Gastrocnemius medialis (tissue), 4 donors: ENCODE measurements at regions not wholly inside any gene's neighbourhood (a gene's known extent, or its start where the extent isn't known, plus 50 kb on each side); places are given as distances from the start of the nearest gene placed in this dataset.

Source experiments
- POLR2A ChIP-seq, 2 donors: fragments of 450-650 bp; IDR thresholded peaks; one replicate each; pipeline ENCODE4 v1.6.1; 2017; ENCODE audit warnings: antibody characterized with exemption in 2 of 2, mild to moderate bottlenecking in 2 of 2, moderate library complexity in 2 of 2
- TF ChIP-seq, protein P1 (sequence below), 5 experiments: fragments of 450-650 bp in 3 of 5; fragments of 200-600 bp in 2 of 5; sonication (generic) in 2 of 5; IDR thresholded peaks in 4 of 5; conservative IDR thresholded peaks in 1 of 5; 1 replicate in 4 of 5; 2 replicates in 1 of 5; pipeline ENCODE4 v1.5.1; 2016 to 2019; ENCODE audit warnings: antibody characterized with exemption in 5 of 5, mild to moderate bottlenecking in 3 of 5, moderate library complexity in 3 of 5

- no peak for TF ChIP-seq POLR2A (IDR thresholded peaks at IDR 0.05)
- TF ChIP-seq, protein P1, sequence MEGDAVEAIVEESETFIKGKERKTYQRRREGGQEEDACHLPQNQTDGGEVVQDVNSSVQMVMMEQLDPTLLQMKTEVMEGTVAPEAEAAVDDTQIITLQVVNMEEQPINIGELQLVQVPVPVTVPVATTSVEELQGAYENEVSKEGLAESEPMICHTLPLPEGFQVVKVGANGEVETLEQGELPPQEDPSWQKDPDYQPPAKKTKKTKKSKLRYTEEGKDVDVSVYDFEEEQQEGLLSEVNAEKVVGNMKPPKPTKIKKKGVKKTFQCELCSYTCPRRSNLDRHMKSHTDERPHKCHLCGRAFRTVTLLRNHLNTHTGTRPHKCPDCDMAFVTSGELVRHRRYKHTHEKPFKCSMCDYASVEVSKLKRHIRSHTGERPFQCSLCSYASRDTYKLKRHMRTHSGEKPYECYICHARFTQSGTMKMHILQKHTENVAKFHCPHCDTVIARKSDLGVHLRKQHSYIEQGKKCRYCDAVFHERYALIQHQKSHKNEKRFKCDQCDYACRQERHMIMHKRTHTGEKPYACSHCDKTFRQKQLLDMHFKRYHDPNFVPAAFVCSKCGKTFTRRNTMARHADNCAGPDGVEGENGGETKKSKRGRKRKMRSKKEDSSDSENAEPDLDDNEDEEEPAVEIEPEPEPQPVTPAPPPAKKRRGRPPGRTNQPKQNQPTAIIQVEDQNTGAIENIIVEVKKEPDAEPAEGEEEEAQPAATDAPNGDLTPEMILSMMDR (IDR thresholded peaks at IDR 0.05 in 4 of 5, conservative IDR thresholded peaks at IDR 0.05 in 1 of 5) = no peak
These were observed 117.1 kb upstream of the TAB2 start for GRCh38 chr6:149200282-149200945.
